ENCODE measurements at regions not wholly inside any gene's neighbourhood (a gene's known extent, or its start where the extent isn't known, plus 50 kb on each side); places are given as distances from the start of the nearest gene placed in this dataset.

DNA sequence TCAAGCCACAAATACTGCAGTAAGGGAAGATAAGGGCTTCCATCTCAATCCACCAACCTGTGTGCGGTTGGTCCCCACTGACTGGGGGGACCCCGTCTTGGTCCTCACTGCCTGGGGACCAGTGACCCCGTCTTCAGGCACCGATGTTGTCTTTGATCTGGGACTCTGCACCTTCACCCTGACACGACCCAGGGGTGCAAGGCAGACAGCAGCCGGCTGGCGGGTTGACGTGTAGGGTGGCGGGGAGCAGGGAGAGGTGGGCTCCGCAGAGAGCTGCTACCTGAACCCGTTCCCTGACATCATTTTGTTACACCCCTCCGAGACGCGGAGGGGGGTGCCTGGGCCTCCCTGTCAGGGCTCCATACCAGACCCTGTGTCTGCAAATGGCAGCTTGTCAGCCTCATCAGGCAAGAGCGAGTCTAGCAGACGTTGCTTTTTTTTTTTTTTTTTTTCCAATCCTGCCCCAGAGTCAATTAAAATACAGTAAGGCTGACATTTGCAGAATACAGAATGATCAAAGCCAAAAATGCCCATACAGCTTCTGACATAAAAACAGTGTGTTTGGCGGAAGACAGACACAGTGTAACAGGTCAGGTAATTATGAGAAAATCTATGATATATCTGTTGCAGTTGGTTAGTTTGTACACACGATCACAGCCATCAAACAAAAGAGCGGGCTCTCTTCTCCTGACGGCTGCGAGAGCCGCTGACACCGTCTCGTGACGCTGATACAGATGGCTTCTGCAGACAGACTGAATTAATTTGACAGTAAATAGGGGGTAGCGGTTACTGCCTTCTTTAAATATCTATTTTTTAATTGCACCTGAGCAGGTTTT, 118.6 kb downstream of the CRLF2 start:
- no peak for TF ChIP-seq ZNF565 (CRISPR knock-in tag; conservative IDR thresholded peaks at IDR 0.05; ENCODE audit: low read depth)
- TF ChIP-seq, protein P1, sequence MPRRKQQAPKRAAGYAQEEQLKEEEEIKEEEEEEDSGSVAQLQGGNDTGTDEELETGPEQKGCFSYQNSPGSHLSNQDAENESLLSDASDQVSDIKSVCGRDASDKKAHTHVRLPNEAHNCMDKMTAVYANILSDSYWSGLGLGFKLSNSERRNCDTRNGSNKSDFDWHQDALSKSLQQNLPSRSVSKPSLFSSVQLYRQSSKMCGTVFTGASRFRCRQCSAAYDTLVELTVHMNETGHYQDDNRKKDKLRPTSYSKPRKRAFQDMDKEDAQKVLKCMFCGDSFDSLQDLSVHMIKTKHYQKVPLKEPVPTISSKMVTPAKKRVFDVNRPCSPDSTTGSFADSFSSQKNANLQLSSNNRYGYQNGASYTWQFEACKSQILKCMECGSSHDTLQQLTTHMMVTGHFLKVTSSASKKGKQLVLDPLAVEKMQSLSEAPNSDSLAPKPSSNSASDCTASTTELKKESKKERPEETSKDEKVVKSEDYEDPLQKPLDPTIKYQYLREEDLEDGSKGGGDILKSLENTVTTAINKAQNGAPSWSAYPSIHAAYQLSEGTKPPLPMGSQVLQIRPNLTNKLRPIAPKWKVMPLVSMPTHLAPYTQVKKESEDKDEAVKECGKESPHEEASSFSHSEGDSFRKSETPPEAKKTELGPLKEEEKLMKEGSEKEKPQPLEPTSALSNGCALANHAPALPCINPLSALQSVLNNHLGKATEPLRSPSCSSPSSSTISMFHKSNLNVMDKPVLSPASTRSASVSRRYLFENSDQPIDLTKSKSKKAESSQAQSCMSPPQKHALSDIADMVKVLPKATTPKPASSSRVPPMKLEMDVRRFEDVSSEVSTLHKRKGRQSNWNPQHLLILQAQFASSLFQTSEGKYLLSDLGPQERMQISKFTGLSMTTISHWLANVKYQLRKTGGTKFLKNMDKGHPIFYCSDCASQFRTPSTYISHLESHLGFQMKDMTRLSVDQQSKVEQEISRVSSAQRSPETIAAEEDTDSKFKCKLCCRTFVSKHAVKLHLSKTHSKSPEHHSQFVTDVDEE (CRISPR knock-in tag; IDR thresholded peaks at IDR 0.05): no peak
- TF ChIP-seq ARNTL (CRISPR knock-in tag; IDR thresholded peaks at IDR 0.05; ENCODE audit: borderline replicate concordance, low read depth): no peak
- TF ChIP-seq ZNF70 (CRISPR knock-in tag; IDR thresholded peaks at IDR 0.05): no peak
- TF ChIP-seq TCF4 (CRISPR knock-in tag; IDR thresholded peaks at IDR 0.05; ENCODE audit: borderline replicate concordance): no peak
- no peak for TF ChIP-seq GLIS3 (CRISPR knock-in tag; IDR thresholded peaks at IDR 0.05)
- no peak for TF ChIP-seq RARB (CRISPR knock-in tag; IDR thresholded peaks at IDR 0.05)
- TF ChIP-seq, protein P2, sequence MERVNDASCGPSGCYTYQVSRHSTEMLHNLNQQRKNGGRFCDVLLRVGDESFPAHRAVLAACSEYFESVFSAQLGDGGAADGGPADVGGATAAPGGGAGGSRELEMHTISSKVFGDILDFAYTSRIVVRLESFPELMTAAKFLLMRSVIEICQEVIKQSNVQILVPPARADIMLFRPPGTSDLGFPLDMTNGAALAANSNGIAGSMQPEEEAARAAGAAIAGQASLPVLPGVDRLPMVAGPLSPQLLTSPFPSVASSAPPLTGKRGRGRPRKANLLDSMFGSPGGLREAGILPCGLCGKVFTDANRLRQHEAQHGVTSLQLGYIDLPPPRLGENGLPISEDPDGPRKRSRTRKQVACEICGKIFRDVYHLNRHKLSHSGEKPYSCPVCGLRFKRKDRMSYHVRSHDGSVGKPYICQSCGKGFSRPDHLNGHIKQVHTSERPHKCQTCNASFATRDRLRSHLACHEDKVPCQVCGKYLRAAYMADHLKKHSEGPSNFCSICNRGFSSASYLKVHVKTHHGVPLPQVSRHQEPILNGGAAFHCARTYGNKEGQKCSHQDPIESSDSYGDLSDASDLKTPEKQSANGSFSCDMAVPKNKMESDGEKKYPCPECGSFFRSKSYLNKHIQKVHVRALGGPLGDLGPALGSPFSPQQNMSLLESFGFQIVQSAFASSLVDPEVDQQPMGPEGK (CRISPR knock-in tag; IDR thresholded peaks at IDR 0.05; ENCODE audit: borderline replicate concordance): no peak
